PC-3 (cell line): ENCODE measurements at regions not wholly inside any gene's neighbourhood (a gene's known extent, or its start where the extent isn't known, plus 50 kb on each side); places are given as distances from the start of the nearest gene placed in this dataset.
A peak's percentile ranks its signal among the peaks of the same experiment; 100 is the strongest.

Experiments used
- EZH2 ChIP-seq: fragments of 300-600 bp; sonication (generic); IDR thresholded peaks from one replicate; pipeline ENCODE4 v1.6.1; 2017; ENCODE audit warnings: antibody characterized with exemption, mild to moderate bottlenecking, low read length; ENCODE audit not compliant: unreplicated experiment
- EZH2phosphoT487 ChIP-seq: fragments of 300-600 bp; sonication (generic); IDR thresholded peaks from 2 replicates; pipeline ENCODE4 v1.6.1; 2018; ENCODE audit warnings: mild to moderate bottlenecking, antibody characterized with exemption, low read length, borderline replicate concordance
- TF ChIP-seq, protein P1 (sequence below): fragments of 300-600 bp; sonication (generic); conservative IDR thresholded peaks from 2 replicates; pipeline ENCODE4 v1.5.1; 2017; ENCODE audit warnings: antibody characterized with exemption, low read depth, mild to moderate bottlenecking, low read length

DNA sequence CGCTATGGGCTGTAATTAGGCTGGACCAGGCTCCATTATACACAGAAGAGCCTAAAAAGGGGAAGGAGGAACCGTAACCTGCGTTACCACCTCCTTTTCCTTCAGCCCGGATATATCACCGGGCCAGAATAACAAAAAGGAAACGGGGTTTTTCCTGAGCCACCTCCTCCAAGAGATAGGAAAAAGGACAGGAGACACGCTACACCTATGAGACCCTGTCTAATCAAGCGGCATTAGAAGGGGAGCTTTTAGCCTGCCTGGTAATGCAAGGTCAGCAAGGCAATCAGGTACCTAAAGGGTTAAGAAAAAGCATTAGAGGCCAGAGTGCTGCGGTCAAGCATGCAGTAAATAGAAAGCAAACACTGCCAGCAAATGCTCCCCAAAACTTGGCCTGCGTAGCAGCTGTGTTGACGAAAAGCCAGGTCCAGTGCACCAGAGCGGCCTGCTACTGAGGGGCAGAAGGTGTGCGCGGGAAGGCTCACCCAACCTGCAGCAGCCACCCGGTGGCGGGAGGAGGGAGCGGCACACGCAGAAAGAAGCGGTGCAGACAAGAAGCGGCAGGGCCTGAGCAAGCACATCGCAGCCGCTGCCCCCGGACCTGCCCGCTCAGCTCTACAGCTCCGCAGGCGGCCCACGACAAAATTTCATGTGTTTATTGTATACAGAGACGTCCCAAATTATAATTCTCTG, 1466.1 kb downstream of the UQCRFS1 start:
- TF ChIP-seq, protein P1, sequence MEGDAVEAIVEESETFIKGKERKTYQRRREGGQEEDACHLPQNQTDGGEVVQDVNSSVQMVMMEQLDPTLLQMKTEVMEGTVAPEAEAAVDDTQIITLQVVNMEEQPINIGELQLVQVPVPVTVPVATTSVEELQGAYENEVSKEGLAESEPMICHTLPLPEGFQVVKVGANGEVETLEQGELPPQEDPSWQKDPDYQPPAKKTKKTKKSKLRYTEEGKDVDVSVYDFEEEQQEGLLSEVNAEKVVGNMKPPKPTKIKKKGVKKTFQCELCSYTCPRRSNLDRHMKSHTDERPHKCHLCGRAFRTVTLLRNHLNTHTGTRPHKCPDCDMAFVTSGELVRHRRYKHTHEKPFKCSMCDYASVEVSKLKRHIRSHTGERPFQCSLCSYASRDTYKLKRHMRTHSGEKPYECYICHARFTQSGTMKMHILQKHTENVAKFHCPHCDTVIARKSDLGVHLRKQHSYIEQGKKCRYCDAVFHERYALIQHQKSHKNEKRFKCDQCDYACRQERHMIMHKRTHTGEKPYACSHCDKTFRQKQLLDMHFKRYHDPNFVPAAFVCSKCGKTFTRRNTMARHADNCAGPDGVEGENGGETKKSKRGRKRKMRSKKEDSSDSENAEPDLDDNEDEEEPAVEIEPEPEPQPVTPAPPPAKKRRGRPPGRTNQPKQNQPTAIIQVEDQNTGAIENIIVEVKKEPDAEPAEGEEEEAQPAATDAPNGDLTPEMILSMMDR: 0 out of 2 replicates have a peak, but pooled peaks have one; percentile 19
- TF ChIP-seq EZH2: no peak
- TF ChIP-seq EZH2phosphoT487: no peak
